GM23248 (cell line): ENCODE measurements at regions not wholly inside any gene's neighbourhood (a gene's known extent, or its start where the extent isn't known, plus 50 kb on each side); places are given as distances from the start of the nearest gene placed in this dataset.

Experiments used
- DNase-seq: peaks from one replicate; pipeline ENCODE4 v3.0.0-alpha.2; 2015
- H2AFZ ChIP-seq: fragments of 200-600 bp; sonication (generic); 2 replicates; pipeline ENCODE4 v1.6.1; 2016; ENCODE audit warnings: antibody characterized with exemption
- H3F3A ChIP-seq: fragments of 200-600 bp; sonication (generic); 2 replicates; pipeline ENCODE4 v1.6.1; 2016; ENCODE audit warnings: mild to moderate bottlenecking, antibody characterized with exemption, mixed run types; ENCODE audit not compliant: insufficient read depth
- H3K27ac ChIP-seq: fragments of 200-600 bp; sonication (generic); 2 replicates; pipeline ENCODE4 v1.5.1; 2016; ENCODE audit warnings: mild to moderate bottlenecking
- H3K27me3 ChIP-seq: fragments of 200-600 bp; sonication (generic); replicated peaks from 2 replicates; pipeline ENCODE4 v1.6.1; 2016; ENCODE audit warnings: mild to moderate bottlenecking; ENCODE audit not compliant: insufficient read depth
- H3K36me3 ChIP-seq: fragments of 200-600 bp; sonication (generic); 2 replicates; pipeline ENCODE4 v1.6.1; 2016; ENCODE audit warnings: low read depth, mild to moderate bottlenecking
- H3K4me1 ChIP-seq: fragments of 200-600 bp; sonication (generic); 2 replicates; pipeline ENCODE4 v1.6.1; 2016; ENCODE audit warnings: mild to moderate bottlenecking; ENCODE audit not compliant: insufficient read depth
- H3K4me2 ChIP-seq: fragments of 200-600 bp; sonication (generic); one replicate; pipeline ENCODE4 v1.6.1; 2016; ENCODE audit warnings: mild to moderate bottlenecking; ENCODE audit not compliant: unreplicated experiment
- H3K4me3 ChIP-seq: fragments of 200-600 bp; sonication (generic); 2 replicates; pipeline ENCODE4 v1.5.1; 2016; ENCODE audit warnings: mild to moderate bottlenecking
- H3K79me2 ChIP-seq: fragments of 200-600 bp; sonication (generic); 2 replicates; pipeline ENCODE4 v1.6.1; 2016; ENCODE audit warnings: mild to moderate bottlenecking; ENCODE audit not compliant: insufficient read depth
- H3K9ac ChIP-seq: fragments of 200-600 bp; sonication (generic); 2 replicates; pipeline ENCODE4 v1.6.1; 2016; ENCODE audit warnings: mild to moderate bottlenecking
- H3K9me2 ChIP-seq: fragments of 200-600 bp; sonication (generic); 2 replicates; pipeline ENCODE4 v1.6.1; 2016; ENCODE audit warnings: mixed run types, mild to moderate bottlenecking, moderate library complexity; ENCODE audit not compliant: insufficient read depth
- H3K9me3 ChIP-seq: fragments of 200-600 bp; sonication (generic); one replicate; pipeline ENCODE4 v1.6.1; 2017; ENCODE audit warnings: low read depth
- H4K20me1 ChIP-seq: fragments of 200-600 bp; sonication (generic); 2 replicates; pipeline ENCODE4 v1.6.0; 2016; ENCODE audit not compliant: insufficient read depth
- EZH2 ChIP-seq: fragments of 200-600 bp; sonication (generic); IDR thresholded peaks from 2 replicates; pipeline ENCODE4 v1.6.1; 2018; ENCODE audit warnings: antibody characterized with exemption, mild to moderate bottlenecking; ENCODE audit not compliant: insufficient read depth, poor library complexity, severe bottlenecking
- EZH2phosphoT487 ChIP-seq: fragments of 200-600 bp; sonication (generic); IDR thresholded peaks from 2 replicates; pipeline ENCODE4 v1.6.1; 2018; ENCODE audit warnings: antibody characterized with exemption, moderate library complexity, mild to moderate bottlenecking, low read depth; ENCODE audit not compliant: insufficient read depth
- WGBS, 2 experiments: methylation state at CpG; one replicate each; pipeline ENCODE4 v1.1.6; 2015 to 2017; ENCODE audit warnings: low lambda C conversion rate in 2 of 2, low coverage in 1 of 2; ENCODE audit errors: missing lambda C conversion rate in 2 of 2; 5-methylcytosine and 5-hydroxymethylcytosine counted together
- in situ Hi-C: fragments of 300-500 bp; cut with MboI; formaldehyde crosslinking; loops from 2 replicates; pipeline ENCODE4 v1.15.0; 2020

- no peak overlapping the region for H3K9ac ChIP-seq
- H3K36me3 ChIP-seq = no peaks in the 10 kb centered on the region
- H3K4me2 ChIP-seq = no peak overlapping the region
- no peaks in the 10 kb centered on the region; the same call in 1 of the 2 replicates for H3F3A ChIP-seq
- in situ Hi-C loops = no loop called here
- WGBS, 2 experiments = 57 to 66% methylated on average over 6 of the region's 6 CpGs
- H3K9me2 ChIP-seq = no peaks in the 10 kb centered on the region
- H3K79me2 ChIP-seq = no peaks in the 10 kb centered on the region
- peaks cover 4% of the 10 kb centered on the region; the same call in 1 of the 2 replicates for H3K27me3 ChIP-seq
- H3K4me3 ChIP-seq = no peak overlapping the region
- H3K4me1 ChIP-seq = peaks cover 12% of the 10 kb centered on the region
- H3K9me3 ChIP-seq = no peaks in the 10 kb centered on the region
- H4K20me1 ChIP-seq = no peaks in the 10 kb centered on the region
- no peak for TF ChIP-seq EZH2
- no peak for TF ChIP-seq EZH2phosphoT487
- H2AFZ ChIP-seq = no peak overlapping the region
- no peak for DNase-seq
- H3K27ac ChIP-seq = no peak overlapping the region
These were observed 168.8 kb upstream of the RBPJ start for GRCh38 chr4:26152056-26152455.

GRCh38 chr4:26157541-26157940 is 163.3 kb upstream of the RBPJ start:
- H4K20me1 ChIP-seq = no peaks in the 10 kb centered on the region
- H3K9ac ChIP-seq = no peak overlapping the region
- H3K36me3 ChIP-seq = no peaks in the 10 kb centered on the region
- peak; percentile 19 for DNase-seq
- H3K4me3 ChIP-seq = no peak overlapping the region
- TF ChIP-seq EZH2phosphoT487 (no peak), EZH2 (no peak)
- H3K27me3 ChIP-seq = peaks cover 4% of the 10 kb centered on the region; the same call in 1 of the 2 replicates
- H3K79me2 ChIP-seq = no peaks in the 10 kb centered on the region
- H2AFZ ChIP-seq = no peak overlapping the region
- 0 out of 2 replicates have a peak, but pooled peaks cover 7% of the 10 kb centered on the region for H3K4me1 ChIP-seq
- no peak overlapping the region for H3K27ac ChIP-seq
- no peaks in the 10 kb centered on the region for H3K9me2 ChIP-seq
- in situ Hi-C loops = no loop called here
- H3F3A ChIP-seq = no peaks in the 10 kb centered on the region
- H3K4me2 ChIP-seq = no peak overlapping the region
- no peaks in the 10 kb centered on the region for H3K9me3 ChIP-seq

- H3K36me3 ChIP-seq = no peaks in the 10 kb centered on the region
- no peaks in the 10 kb centered on the region for H4K20me1 ChIP-seq
- H3F3A ChIP-seq = no peaks in the 10 kb centered on the region
- H3K9me2 ChIP-seq = no peaks in the 10 kb centered on the region
- TF ChIP-seq EZH2 (no peak), EZH2phosphoT487 (no peak)
- H3K27me3 ChIP-seq = no peaks in the 10 kb centered on the region; the same call in 1 of the 2 replicates
- 86 to 90% methylated on average over 3 of the region's 3 CpGs for WGBS, 2 experiments
- no peak overlapping the region for H2AFZ ChIP-seq
- 0 out of 2 replicates have a peak, but pooled peaks cover 7% of the 10 kb centered on the region for H3K4me1 ChIP-seq
- no peak overlapping the region for H3K4me3 ChIP-seq
- no peak for DNase-seq
- no peak overlapping the region for H3K27ac ChIP-seq
- H3K9me3 ChIP-seq = no peaks in the 10 kb centered on the region
- no peaks in the 10 kb centered on the region for H3K79me2 ChIP-seq
- no peak overlapping the region for H3K4me2 ChIP-seq
- in situ Hi-C loops = no loop called here
- H3K9ac ChIP-seq = no peak overlapping the region
These were observed 160.2 kb upstream of the RBPJ start for GRCh38 chr4:26160591-26160990.

- H3K36me3 ChIP-seq = no peaks in the 10 kb centered on the region
- TF ChIP-seq EZH2 (no peak), EZH2phosphoT487 (no peak)
- H3K27ac ChIP-seq = no peak overlapping the region
- no peak overlapping the region for H3K9ac ChIP-seq
- H3K4me3 ChIP-seq = no peak overlapping the region
- no peak overlapping the region for H2AFZ ChIP-seq
- no peak overlapping the region for H3K4me2 ChIP-seq
- H3K27me3 ChIP-seq = no peaks in the 10 kb centered on the region; the same call in 1 of the 2 replicates
- 0 out of 2 replicates have a peak, but pooled peaks cover 7% of the 10 kb centered on the region for H3K4me1 ChIP-seq
- H3F3A ChIP-seq = no peaks in the 10 kb centered on the region
- H3K9me3 ChIP-seq = no peaks in the 10 kb centered on the region
- H4K20me1 ChIP-seq = no peaks in the 10 kb centered on the region
- H3K9me2 ChIP-seq = no peaks in the 10 kb centered on the region
- 58 to 64% methylated on average over 5 of the region's 5 CpGs for WGBS, 2 experiments
- DNase-seq = no peak
- in situ Hi-C loops = no loop called here
- no peaks in the 10 kb centered on the region for H3K79me2 ChIP-seq
These were observed 159.6 kb upstream of the RBPJ start for GRCh38 chr4:26161030-26161824.
